AG04449 (cell line): ENCODE measurements at regions not wholly inside any gene's neighbourhood (a gene's known extent, or its start where the extent isn't known, plus 50 kb on each side); places are given as distances from the start of the nearest gene placed in this dataset.

Experiments used
- CTCF ChIA-PET: fragments of 350-600 bp; formaldehyde crosslinking; extraction: SDS; loops from one replicate; lab custom pipeline; 2021; ENCODE audit warnings: antibody characterized with exemption; lab: Yijun Ruan, JAX
- POLR2A ChIA-PET: fragments of 400-600, 350-600 bp; formaldehyde crosslinking; extraction: SDS; loops from one replicate; lab custom pipeline; 2020; ENCODE audit warnings: antibody characterized with exemption, inconsistent platforms; lab: Yijun Ruan, JAX
- DNase-seq: peaks from one replicate; pipeline ENCODE4 v3.0.0-alpha.2; 2010; ENCODE audit warnings: low read depth, low spot score
- H3K4me3 ChIP-seq: 2 replicates; pipeline ENCODE4 v1.5.1; 2011; ENCODE audit warnings: low read depth, mild to moderate bottlenecking, control low read depth, low read length
- CTCF ChIP-seq: IDR thresholded peaks from one replicate; pipeline ENCODE4 v1.5.1; 2011; ENCODE audit warnings: mild to moderate bottlenecking, moderate library complexity, low read length, control low read depth, inconsistent platforms; ENCODE audit not compliant: insufficient read depth; ENCODE audit errors: missing control alignments

- DNase-seq = no peak
- ChIA-PET POLR2A (no interaction called here), CTCF (no interaction called here)
- H3K4me3 ChIP-seq = no peak overlapping the region
- no peak for TF ChIP-seq CTCF
Measured at GRCh38 chr2:57843158-57843557, 203.4 kb upstream of the VRK2 start.

GRCh38 chr2:57848723-57849122 is 197.9 kb upstream of the VRK2 start:
- H3K4me3 ChIP-seq = no peak overlapping the region
- no peak for DNase-seq
- ChIA-PET CTCF (no interaction called here), POLR2A (no interaction called here)
- TF ChIP-seq CTCF = no peak

- CTCF ChIA-PET = no interaction called here
- DNase-seq = no peak
- POLR2A ChIA-PET = no interaction called here
- no peak overlapping the region for H3K4me3 ChIP-seq
- no peak for TF ChIP-seq CTCF
Measured at GRCh38 chr2:57849843-57850242, 196.8 kb upstream of the VRK2 start.

GRCh38 chr2:57850415-57851130 is 196.0 kb upstream of the VRK2 start:
- no peak overlapping the region for H3K4me3 ChIP-seq
- POLR2A ChIA-PET = no interaction called here
- TF ChIP-seq CTCF = no peak
- no peak for DNase-seq
- CTCF ChIA-PET = no interaction called here

- ChIA-PET POLR2A (no interaction called here), CTCF (no interaction called here)
- no peak overlapping the region for H3K4me3 ChIP-seq
- DNase-seq = no peak
- no peak for TF ChIP-seq CTCF
Measured at GRCh38 chr2:57855212-57855611, 191.4 kb upstream of the VRK2 start.

- POLR2A ChIA-PET = no interaction called here
Measured at GRCh38 chr2:57859755-57860154, 186.9 kb upstream of the VRK2 start.

More at GRCh38 chr2:57859755-57860154, 186.9 kb upstream of the VRK2 start:
- no peak overlapping the region for H3K4me3 ChIP-seq
- CTCF ChIA-PET = no interaction called here
- no peak for DNase-seq
- TF ChIP-seq CTCF = no peak
